Neural progenitor cell (in vitro differentiated cells): ENCODE measurements at regions not wholly inside any gene's neighbourhood (a gene's known extent, or its start where the extent isn't known, plus 50 kb on each side); places are given as distances from the start of the nearest gene placed in this dataset.

Experiments
- CTCF ChIP-seq: fragments of 200-600 bp; sonication (generic); IDR thresholded peaks from 2 replicates; pipeline ENCODE4 v1.5.1; 2017; ENCODE audit warnings: antibody characterized with exemption, mild to moderate bottlenecking
- EZH2 ChIP-seq: fragments of 200-600 bp; sonication (generic); IDR thresholded peaks from 2 replicates; pipeline ENCODE4 v1.6.1; 2017; ENCODE audit warnings: antibody characterized with exemption, mild to moderate bottlenecking, moderate library complexity

- no peak for TF ChIP-seq CTCF
- TF ChIP-seq EZH2, result no peak
Measured at GRCh38 chrX:25154168-25154567, 138.4 kb upstream of the ARX start.
